Breast epithelium (tissue), 4 donors: ENCODE measurements at regions not wholly inside any gene's neighbourhood (a gene's known extent, or its start where the extent isn't known, plus 50 kb on each side); places are given as distances from the start of the nearest gene placed in this dataset.

Source experiments
- DNase-seq, 2 donors: peaks; one replicate each; pipeline ENCODE4 v3.0.0-alpha.2; 2019; ENCODE audit warnings: low spot score in 2 of 2
- H3K27ac ChIP-seq, 2 donors: fragments of 200-600 bp; sonication (generic) in 1 of 2; one replicate each; pipeline ENCODE4 v1.5.1; 2016 to 2019; ENCODE audit warnings: mild to moderate bottlenecking in 1 of 2
- H3K27me3 ChIP-seq, 2 donors: fragments of 200-600 bp; sonication (generic) in 1 of 2; one replicate each; pipeline versions ENCODE4 v1.5.1 to v1.6.0; 2017 to 2019; ENCODE audit warnings: control low read depth in 1 of 2, mild to moderate bottlenecking in 1 of 2
- H3K36me3 ChIP-seq: fragments of 200-600 bp; one replicate; pipeline ENCODE4 v1.5.1; 2019
- H3K4me1 ChIP-seq, 2 donors: fragments of 200-600 bp; sonication (generic); one replicate each; pipeline ENCODE4 v1.5.1; 2016 to 2019; ENCODE audit warnings: control low read depth in 1 of 2
- H3K4me3 ChIP-seq, 3 donors: fragments of 200-600 bp; sonication (generic); 1 replicate in 2 of 3; 2 replicates in 1 of 3; pipeline ENCODE4 v1.5.1; 2016 to 2019; ENCODE audit warnings: mild to moderate bottlenecking in 3 of 3, moderate library complexity in 2 of 3
- H3K9me3 ChIP-seq, 2 donors: fragments of 200-600 bp; sonication (generic) in 1 of 2; one replicate each; pipeline ENCODE4 v1.5.1; 2016 to 2019; ENCODE audit warnings: control low read depth in 1 of 2
- CTCF ChIP-seq, 3 donors: fragments of 450-650 bp; IDR thresholded peaks; one replicate each; pipeline ENCODE4 v1.5.1; 2016 to 2017; ENCODE audit warnings: antibody characterized with exemption in 3 of 3, mild to moderate bottlenecking in 3 of 3, moderate library complexity in 3 of 3
- POLR2A ChIP-seq: fragments of 450-650 bp; IDR thresholded peaks from one replicate; pipeline ENCODE4 v1.6.1; 2016; ENCODE audit warnings: antibody characterized with exemption, mild to moderate bottlenecking, moderate library complexity
- POLR2AphosphoS5 ChIP-seq, 3 donors: sonication (generic); formaldehyde crosslinking; IDR thresholded peaks; one replicate each; pipeline ENCODE4 v1.6.1; 2017; ENCODE audit warnings: antibody characterized with exemption in 3 of 3
- intact Hi-C: fragments of 100-400 bp; cut with DNase I; formaldehyde crosslinking; loops from one replicate; pipeline ENCODE4 v1.15.1; 2023; ENCODE audit warnings: low total_unique reads

- no peaks in the 10 kb centered on the region for H3K27me3 ChIP-seq
- H3K4me1 ChIP-seq: no peaks in the 10 kb centered on the region
- no peak overlapping the region for H3K27ac ChIP-seq
- no peaks in the 10 kb centered on the region for H3K36me3 ChIP-seq
- no peaks in the 10 kb centered on the region for H3K9me3 ChIP-seq
- no peak for TF ChIP-seq POLR2A
- TF ChIP-seq CTCF (IDR thresholded peaks at IDR 0.05): no peak
- no peak for TF ChIP-seq POLR2AphosphoS5 (IDR thresholded peaks at IDR 0.05)
- no peak for DNase-seq
- intact Hi-C loops: no loop called here
- H3K4me3 ChIP-seq: no peak overlapping the region
Observed at GRCh38 chr9:23219471-23219870, 606.6 kb downstream of the ELAVL2 start.

- no peaks in the 10 kb centered on the region for H3K4me1 ChIP-seq
- TF ChIP-seq POLR2AphosphoS5 (IDR thresholded peaks at IDR 0.05): no peak
- no peak for TF ChIP-seq POLR2A
- no peak for TF ChIP-seq CTCF (IDR thresholded peaks at IDR 0.05)
- no peak for DNase-seq
- intact Hi-C loops: no loop called here
- H3K27me3 ChIP-seq: no peaks in the 10 kb centered on the region
- no peaks in the 10 kb centered on the region for H3K9me3 ChIP-seq
- H3K36me3 ChIP-seq: no peaks in the 10 kb centered on the region
- no peak overlapping the region for H3K27ac ChIP-seq
- no peak overlapping the region for H3K4me3 ChIP-seq
Observed at GRCh38 chr9:23220171-23220570, 605.9 kb downstream of the ELAVL2 start.

- intact Hi-C loops: no loop called here
Observed at GRCh38 chr9:23220957-23221356, 605.1 kb downstream of the ELAVL2 start.

GRCh38 chr9:23229890-23230317, 596.1 kb downstream of the ELAVL2 start:
- no peaks in the 10 kb centered on the region for H3K4me1 ChIP-seq
- TF ChIP-seq POLR2AphosphoS5 (IDR thresholded peaks at IDR 0.05): no peak
- no peak for TF ChIP-seq POLR2A
- TF ChIP-seq CTCF (IDR thresholded peaks at IDR 0.05): no peak
- H3K9me3 ChIP-seq: no peaks in the 10 kb centered on the region
- DNase-seq: no peak
- intact Hi-C loops: loop anchor here (2.0 kb wide), 1 partner anchor 25 kb away; no protein-coding TSS in a partner anchor
- no peaks in the 10 kb centered on the region for H3K36me3 ChIP-seq
- no peak overlapping the region for H3K27ac ChIP-seq
- no peaks in the 10 kb centered on the region for H3K27me3 ChIP-seq
- H3K4me3 ChIP-seq: no peak overlapping the region

More at GRCh38 chr9:23220957-23221356, 605.1 kb downstream of the ELAVL2 start:
- Histone ChIP-seq H3K4me3 (no peak overlapping the region), H3K27me3 (no peaks in the 10 kb centered on the region), H3K9me3 (no peaks in the 10 kb centered on the region), H3K27ac (no peak overlapping the region), H3K4me1 (no peaks in the 10 kb centered on the region), H3K36me3 (no peaks in the 10 kb centered on the region)
- TF ChIP-seq POLR2A (no peak), POLR2AphosphoS5 (IDR thresholded peaks at IDR 0.05) (no peak), CTCF (IDR thresholded peaks at IDR 0.05) (no peak)
- DNase-seq: no peak

- H3K27me3 ChIP-seq: no peaks in the 10 kb centered on the region
- no peaks in the 10 kb centered on the region for H3K4me1 ChIP-seq
- TF ChIP-seq POLR2AphosphoS5 (IDR thresholded peaks at IDR 0.05) (no peak), POLR2A (no peak), CTCF (IDR thresholded peaks at IDR 0.05) (no peak)
- no peak for DNase-seq
- H3K36me3 ChIP-seq: no peaks in the 10 kb centered on the region
- no peak overlapping the region for H3K27ac ChIP-seq
- intact Hi-C loops: no loop called here
- no peak overlapping the region for H3K4me3 ChIP-seq
- peaks cover under 1 to 1% of the 10 kb centered on the region in 2 donors for H3K9me3 ChIP-seq
Observed at GRCh38 chr9:23232831-23233230, 593.2 kb downstream of the ELAVL2 start.
